ENCODE measurements at regions not wholly inside any gene's neighbourhood (a gene's known extent, or its start where the extent isn't known, plus 50 kb on each side); places are given as distances from the start of the nearest gene placed in this dataset.
"Not testable (repeated sequence)": the region's sequence is repeated elsewhere in the genome, so short reads cannot be mapped to it uniquely, and the experiment has no call there.

GRCh38 chr1:244318512-244318911 lies 133.2 kb downstream of the ADSS2 start:
- DNase-seq, result no peak

DNA sequence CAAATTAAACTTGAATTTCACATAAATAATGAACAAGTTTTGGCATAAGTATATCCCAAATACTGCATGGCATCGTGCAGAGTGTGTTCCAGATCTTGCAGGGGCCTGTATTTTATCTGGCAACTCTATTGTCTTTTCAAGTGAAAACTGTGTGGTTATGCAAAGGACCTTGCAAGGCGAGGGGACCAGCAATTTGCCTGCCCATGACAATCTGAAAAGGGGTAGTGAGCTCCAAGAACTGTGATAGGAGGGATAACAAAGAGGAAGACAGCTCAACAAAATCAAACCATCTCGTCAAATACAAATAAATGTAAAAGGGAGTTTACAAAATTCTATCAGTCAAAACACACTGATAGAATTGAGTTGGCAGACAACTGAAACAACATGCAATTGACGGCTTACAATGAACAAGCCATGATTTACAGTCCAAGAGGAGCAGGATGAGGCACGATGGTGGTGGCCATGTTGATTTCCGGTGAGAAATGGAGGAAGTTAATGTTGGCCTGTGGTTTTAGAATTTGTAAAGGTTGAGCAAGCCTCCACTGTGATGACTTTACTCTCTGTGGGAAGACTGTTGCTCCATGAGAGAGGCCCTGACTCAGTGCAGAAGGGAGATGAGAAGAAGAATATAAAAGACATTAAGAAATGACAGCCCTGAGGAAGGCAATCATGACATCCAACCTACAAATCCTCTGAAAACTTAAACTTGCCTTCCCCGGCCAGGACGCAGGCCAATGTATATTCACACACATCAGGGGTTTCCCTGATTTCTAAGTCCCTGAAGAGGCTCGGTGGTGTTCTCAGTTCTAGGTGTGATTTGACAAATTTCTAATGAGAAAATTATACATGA lies 132.2 kb downstream of the ADSS2 start:
- DNase-seq, result peak in 2 of 51 donors; percentile 10 to 31

DNA sequence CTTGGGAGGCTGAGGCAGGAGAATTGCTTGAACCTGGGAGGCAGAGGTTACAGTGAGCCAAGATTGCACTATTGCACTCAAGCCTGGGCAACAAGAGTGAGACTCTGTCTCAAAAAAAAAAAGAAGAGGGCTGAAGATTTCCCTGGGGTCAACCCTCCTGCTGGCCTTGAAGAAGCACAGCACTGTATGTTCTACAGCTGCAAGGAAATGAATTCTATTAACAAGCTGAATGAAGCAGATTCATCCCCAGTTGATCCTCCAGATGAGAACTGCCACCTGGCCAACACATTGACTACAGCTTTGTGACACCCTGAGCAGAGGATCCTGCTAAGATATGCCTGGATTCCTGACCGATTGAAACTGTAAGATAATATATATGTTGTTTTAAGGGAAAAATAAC lies 129.5 kb downstream of the ADSS2 start:
- no peak for DNase-seq

DNA sequence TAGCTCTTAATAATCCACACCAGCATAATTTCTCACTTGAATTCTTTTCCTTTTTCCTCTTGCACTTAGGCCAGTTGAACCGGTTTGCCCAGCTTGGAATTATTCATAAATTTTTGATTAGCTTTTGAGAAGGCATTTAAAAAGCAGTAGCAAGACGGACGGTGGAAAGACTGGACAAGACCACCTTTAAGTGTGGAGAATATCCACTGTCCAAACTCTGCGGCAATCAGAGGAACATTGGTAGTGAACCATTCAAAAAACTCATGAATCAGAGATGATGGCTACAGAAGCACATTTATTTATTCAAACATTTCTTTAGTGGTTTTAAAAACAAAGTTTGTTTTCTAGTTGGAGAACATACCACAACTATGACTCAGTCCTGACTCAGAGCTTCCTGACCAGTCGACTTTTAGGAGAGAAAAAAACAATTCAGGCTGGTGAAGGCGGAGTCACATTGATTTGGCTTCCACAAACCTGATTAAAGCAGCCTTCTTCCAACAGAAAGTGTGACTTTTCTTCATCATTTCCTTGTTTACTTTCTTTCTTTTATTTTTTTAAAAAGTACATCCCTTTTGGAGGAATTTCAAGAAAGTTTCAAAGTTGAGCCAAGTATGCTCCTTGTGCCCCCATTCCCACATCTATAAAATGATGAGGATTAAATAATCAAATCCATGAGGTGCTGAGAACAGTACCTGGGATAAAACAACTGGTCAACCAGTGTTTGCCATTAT lies 128.8 kb downstream of the ADSS2 start:
- DNase-seq, result peak in 2 of 51 donors; percentile 20 to 40

DNA sequence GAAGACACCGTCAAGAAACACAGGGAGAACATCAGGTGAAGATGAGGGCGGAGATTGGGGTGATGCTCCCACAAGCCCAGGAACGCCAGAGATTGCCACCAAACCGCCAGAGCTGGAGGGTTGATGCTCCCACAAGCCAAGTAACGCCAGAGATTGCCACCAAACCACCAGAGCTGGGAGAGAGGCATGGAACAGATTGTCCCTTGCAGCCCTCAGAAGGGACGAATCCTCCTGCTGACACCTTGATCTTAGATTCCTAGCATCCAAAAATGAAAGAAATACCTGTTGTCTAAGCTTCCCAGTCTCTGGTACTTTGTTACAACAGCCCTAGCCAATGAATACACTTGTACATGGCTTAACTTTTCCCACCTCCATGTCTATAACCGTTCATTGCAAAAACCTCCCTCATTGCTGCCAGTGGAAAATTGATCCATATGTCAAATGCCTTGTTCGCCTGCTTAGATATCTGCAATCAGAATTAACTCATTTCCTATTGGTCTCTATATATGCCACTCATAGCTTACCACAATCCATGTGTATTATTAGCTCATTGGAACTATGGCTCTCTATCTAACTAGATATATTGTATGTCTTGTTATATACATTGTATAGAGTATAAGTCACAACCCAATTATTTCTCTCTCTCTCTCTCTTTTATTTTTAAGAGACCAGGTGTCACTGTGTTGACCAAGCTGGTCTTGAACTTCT lies 127.4 kb downstream of the ADSS2 start:
- DNase-seq, result no peak

DNA sequence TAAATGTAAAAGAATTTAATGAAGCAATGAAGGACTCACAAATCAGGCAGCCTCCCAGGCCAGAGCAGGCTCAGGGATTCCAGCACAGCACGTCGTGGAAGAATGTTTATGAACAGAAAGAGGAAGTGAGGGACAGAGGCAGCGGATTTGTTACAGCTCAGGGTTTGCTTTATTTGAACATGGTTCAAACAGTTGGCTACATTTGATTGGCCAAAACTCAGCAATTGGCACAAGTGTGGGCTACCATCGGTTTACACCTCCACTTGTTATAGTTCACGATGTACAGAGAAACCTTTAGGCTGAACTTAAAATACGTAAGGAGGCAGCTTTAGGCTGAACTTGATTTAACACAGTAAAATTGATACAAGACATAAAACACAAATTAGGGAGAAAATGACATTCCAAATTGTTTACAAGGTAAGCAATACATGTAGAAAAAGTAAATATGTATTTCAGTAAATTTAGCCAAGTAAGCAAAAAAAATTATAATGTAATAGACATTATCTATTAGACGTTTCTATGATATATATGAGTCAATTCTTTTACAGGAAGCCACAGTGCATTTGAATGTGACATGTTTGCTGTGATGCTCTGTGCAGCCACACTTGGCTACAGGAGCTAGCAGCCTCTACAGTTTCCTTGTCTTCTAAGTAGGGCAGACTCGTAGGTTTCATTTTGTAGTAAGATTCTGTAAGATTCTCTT lies 126.5 kb downstream of the ADSS2 start:
- DNase-seq, result peak in 2 of 51 donors; percentile 2 to 5

- DNase-seq, result no peak
These were observed 125.0 kb downstream of the ADSS2 start for GRCh38 chr1:244326757-244327156.

DNA sequence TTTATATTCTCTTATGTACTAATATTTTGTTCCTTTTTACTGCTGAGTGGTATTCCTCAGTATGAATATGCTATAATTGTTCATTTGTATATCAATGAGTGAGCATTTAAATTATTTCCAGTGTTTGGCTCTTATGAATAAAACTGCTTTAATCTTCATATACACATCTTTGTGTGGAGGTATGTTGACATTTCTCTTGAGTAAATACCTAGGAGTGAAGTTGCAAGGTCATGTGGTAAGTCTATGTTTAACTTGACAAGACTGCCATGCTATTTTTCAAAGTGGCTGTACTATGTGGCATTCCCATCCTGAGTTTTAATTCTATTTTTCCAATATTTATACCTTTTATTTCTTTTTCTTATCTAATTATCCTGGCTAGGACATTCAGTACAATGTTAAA lies 124.2 kb downstream of the ADSS2 start:
- DNase-seq, result no peak

DNA sequence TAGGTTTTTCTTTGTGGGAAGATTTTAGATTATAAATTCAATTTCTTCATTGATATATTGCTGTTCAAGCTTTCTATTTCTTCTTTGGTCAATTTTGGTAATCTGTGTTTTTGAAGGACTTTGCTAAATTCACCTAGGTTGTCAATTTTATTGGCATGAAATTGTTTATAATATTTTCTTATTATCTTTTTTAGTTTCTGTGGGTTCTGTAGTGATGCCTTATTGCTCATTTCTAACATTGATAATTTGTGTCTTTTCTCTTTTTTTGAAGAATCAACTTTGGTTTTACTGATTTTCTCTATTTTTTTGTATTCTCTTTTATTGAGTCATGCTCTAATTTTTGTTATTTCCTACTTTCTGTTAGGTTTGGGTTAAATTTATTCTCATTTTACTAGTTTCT lies 123.2 kb downstream of the ADSS2 start:
- DNase-seq, result no peak

DNA sequence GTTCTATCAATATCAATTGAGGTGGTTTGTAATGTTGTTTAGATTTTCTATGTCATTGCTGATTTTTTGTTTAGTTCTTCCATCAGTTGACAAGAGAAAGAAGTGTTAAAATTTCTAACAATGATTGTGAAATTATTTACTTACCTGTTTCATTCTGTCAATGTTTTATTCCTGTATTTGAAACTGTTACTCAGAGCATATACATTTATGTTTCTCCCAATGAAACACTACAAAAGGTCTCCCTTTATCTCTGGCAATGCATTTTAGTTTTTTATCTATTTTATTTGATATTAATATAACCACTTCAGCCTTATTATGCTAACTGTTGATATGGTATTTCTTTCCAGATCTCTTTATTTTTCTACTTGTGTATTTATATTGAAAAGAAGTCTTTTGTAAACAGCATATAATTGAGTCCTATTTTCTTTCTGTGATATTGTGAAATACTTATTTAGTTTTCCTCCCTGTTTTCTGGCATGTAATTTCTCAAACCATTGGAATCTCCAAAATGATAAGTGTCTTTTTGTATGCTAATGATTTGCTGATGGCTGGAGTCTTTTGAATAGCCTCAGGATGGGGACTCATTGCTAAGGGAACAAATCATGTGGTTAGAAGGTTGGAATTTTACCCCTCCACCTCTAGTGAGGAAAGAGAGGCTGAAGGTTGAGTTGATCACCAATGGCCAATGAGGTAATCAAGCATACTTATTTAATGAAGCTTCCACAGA lies 122.0 kb downstream of the ADSS2 start:
- no peak for DNase-seq

DNA sequence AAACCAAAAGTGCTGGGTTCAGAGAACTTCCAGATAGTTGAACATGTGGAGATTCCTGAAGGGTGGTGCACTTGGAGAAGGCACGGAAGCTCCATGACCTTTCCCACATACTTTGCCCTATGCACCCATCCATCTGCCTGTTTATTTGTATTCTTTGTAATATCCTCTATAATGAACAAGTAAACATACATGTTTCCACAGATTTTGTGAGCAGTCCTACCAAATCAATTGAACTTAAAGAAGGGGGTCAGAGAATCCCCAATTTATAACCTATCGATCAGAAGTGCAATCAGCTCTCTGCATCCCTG lies 121.4 kb downstream of the ADSS2 start:
- no peak for DNase-seq

- DNase-seq, result not testable (repeated sequence)
These were observed 118.9 kb downstream of the ADSS2 start for GRCh38 chr1:244332761-244333160.

GRCh38 chr1:244334315-244334714 lies 117.4 kb downstream of the ADSS2 start:
- not testable (repeated sequence) for DNase-seq

DNA sequence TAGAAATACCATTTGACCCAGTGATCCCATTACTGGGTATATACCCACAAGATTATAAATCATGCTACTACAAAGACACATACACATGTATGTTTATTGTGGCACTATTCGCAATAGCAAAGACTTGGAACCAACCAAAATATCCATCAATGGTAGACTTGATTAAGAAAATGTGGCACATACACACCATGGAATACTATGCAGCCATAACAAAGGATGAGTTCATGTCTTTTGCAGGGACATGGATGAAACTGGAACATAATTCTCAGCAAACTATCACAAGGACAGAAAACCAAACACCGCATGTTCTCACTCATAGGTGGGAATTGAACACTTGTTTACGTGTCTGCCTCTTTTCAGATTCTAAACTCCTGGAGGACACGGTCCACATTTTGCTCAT lies 116.9 kb downstream of the ADSS2 start:
- not testable (repeated sequence) for DNase-seq

DNA sequence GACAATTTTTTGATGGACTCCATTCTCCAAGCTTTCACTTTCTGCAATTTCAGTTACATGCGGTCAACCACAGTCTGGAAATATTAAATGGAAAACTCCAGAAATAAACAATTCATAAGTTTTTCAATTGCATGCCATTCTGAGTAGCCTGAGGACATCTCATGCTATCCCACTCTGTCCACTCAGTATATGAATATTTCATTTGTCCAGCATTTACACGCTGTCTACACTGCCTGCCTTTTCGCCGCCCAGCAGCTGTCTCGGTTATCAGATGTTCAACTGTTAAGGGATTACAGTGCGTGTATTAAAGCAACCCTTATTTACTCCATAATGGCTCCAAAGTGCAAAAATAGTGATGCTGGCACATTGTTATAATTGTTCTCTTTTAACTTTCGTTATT lies 116.3 kb downstream of the ADSS2 start:
- DNase-seq, result no peak

- DNase-seq, result no peak
These were observed 115.3 kb downstream of the ADSS2 start for GRCh38 chr1:244336232-244336899.

GRCh38 chr1:244337839-244338238 lies 113.9 kb downstream of the ADSS2 start:
- DNase-seq, result no peak

DNA sequence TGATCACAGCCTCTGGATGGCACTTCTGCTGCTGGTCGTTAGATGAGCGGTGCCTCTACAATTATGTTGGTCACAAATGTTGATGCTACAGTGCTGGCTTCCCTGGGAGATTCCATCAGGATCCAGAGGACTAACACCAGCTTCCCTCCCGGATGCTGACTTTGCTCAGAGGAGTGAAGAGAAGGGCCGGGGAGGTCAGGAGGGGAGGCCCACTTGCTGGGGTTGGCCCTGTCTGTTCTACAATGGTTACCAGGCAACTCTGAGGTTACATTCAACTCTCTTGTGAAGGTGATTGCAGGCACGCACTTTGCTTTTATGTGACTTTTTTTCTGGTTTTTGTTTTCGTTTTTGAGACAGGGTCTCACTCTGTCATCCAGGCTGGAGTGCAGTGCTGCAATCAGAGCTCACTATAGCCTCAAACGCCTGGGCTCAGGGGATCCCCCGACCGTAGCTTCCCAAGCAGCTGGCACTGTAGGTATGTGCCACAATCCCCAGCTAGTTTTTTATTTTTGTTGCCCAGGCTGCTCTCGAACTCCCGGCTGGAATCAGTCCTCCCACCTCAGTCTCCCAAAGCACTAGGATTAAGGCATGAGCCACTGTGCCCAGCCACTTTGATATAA lies 112.5 kb downstream of the ADSS2 start:
- no peak for DNase-seq

- DNase-seq, result peak in 9 of 51 donors; percentile 6 to 42 (median 15)
These were observed 111.9 kb downstream of the ADSS2 start for GRCh38 chr1:244339776-244340175.

- no peak for DNase-seq
These were observed 111.3 kb downstream of the ADSS2 start for GRCh38 chr1:244340396-244340795.

Measured in hypothalamus (tissue), 51 donors.